Left lung (tissue), 4 donors: ENCODE measurements at regions not wholly inside any gene's neighbourhood (a gene's known extent, or its start where the extent isn't known, plus 50 kb on each side); places are given as distances from the start of the nearest gene placed in this dataset.
A peak's percentile ranks its signal among the peaks of the same experiment; 100 is the strongest.
"Not testable (repeated sequence)": the region's sequence is repeated elsewhere in the genome, so short reads cannot be mapped to it uniquely, and the experiment has no call there.

Source experiments
- ATAC-seq: fragments of 200-7000 bp; cut with Tn5 transposase; one replicate; pipeline ENCODE4 v1.9.1; 2020; ENCODE audit warnings: moderate library complexity
- DNase-seq, 4 donors: peaks; one replicate each; pipeline ENCODE4 v3.0.0-alpha.2; 2013 to 2020
- H3K27ac ChIP-seq, 2 donors: fragments of 200-600 bp; sonication (generic) in 1 of 2; one replicate each; pipeline versions ENCODE4 v1.5.0 to v1.8.0; 2020 to 2021
- H3K27me3 ChIP-seq, 2 donors: fragments of 200-600 bp; sonication (generic) in 1 of 2; one replicate each; pipeline versions ENCODE4 v1.5.0 to v1.8.0; 2020 to 2021
- H3K36me3 ChIP-seq, 2 donors: fragments of 200-600 bp; sonication (generic) in 1 of 2; one replicate each; pipeline versions ENCODE4 v1.5.0 to v1.8.0; 2020 to 2021
- H3K4me1 ChIP-seq, 2 donors: fragments of 200-600 bp; one replicate each; pipeline ENCODE4 v1.8.0; 2021
- H3K4me3 ChIP-seq, 2 donors: fragments of 200-600 bp; sonication (generic) in 1 of 2; one replicate each; pipeline versions ENCODE4 v1.5.0 to v1.8.0; 2020 to 2021; ENCODE audit warnings: mild to moderate bottlenecking in 1 of 2
- H3K9me3 ChIP-seq, 2 donors: fragments of 200-600 bp; sonication (generic) in 1 of 2; one replicate each; pipeline versions ENCODE4 v1.5.0 to v1.8.0; 2020 to 2021
- intact Hi-C, 2 donors: fragments of 100-400 bp; cut with DNase I; formaldehyde crosslinking; loops; one replicate each; pipeline versions ENCODE4 v1.11.2 to v1.14.2; 2022
- TF ChIP-seq, protein P1 (sequence below), 2 donors: fragments of 200-600 bp; sonication (generic) in 1 of 2; IDR thresholded peaks; one replicate each; pipeline versions ENCODE4 v1.5.0 to v1.8.0; 2021; ENCODE audit warnings: antibody characterized with exemption in 2 of 2
- donor health status: DM: no; HTN: yes; CAD: no.
- donor health status: DM: no; HTN: no; CAD: no.

- ATAC-seq (no peak), DNase-seq (no peak)
- no peaks in the 10 kb centered on the region for H3K27me3 ChIP-seq
- H3K4me1 ChIP-seq, result no peaks in the 10 kb centered on the region
- H3K27ac ChIP-seq, result no peak overlapping the region
- intact Hi-C loops, result no loop called here
- H3K9me3 ChIP-seq, result no peaks in the 10 kb centered on the region
- no peaks in the 10 kb centered on the region for H3K36me3 ChIP-seq
- no peak overlapping the region for H3K4me3 ChIP-seq
- TF ChIP-seq, protein P1, sequence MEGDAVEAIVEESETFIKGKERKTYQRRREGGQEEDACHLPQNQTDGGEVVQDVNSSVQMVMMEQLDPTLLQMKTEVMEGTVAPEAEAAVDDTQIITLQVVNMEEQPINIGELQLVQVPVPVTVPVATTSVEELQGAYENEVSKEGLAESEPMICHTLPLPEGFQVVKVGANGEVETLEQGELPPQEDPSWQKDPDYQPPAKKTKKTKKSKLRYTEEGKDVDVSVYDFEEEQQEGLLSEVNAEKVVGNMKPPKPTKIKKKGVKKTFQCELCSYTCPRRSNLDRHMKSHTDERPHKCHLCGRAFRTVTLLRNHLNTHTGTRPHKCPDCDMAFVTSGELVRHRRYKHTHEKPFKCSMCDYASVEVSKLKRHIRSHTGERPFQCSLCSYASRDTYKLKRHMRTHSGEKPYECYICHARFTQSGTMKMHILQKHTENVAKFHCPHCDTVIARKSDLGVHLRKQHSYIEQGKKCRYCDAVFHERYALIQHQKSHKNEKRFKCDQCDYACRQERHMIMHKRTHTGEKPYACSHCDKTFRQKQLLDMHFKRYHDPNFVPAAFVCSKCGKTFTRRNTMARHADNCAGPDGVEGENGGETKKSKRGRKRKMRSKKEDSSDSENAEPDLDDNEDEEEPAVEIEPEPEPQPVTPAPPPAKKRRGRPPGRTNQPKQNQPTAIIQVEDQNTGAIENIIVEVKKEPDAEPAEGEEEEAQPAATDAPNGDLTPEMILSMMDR (IDR thresholded peaks at IDR 0.05), result no peak
Measured at GRCh38 chr11:97912629-97913028, 1108.1 kb upstream of the CNTN5 start.

- H3K27me3 ChIP-seq, H3K36me3 ChIP-seq, H3K27ac ChIP-seq, ATAC-seq, H3K4me1 ChIP-seq, intact Hi-C loops, H3K4me3 ChIP-seq: not testable (repeated sequence)
- DNase-seq, result peak in 1 of 4 donors; percentile 23
- peaks cover 0 to 13% of the 10 kb centered on the region in 2 donors for H3K9me3 ChIP-seq
Measured at GRCh38 chr11:97922933-97923332, 1097.8 kb upstream of the CNTN5 start.

GRCh38 chr11:97934572-97935208 is 1086.1 kb upstream of the CNTN5 start:
- no peak for ATAC-seq

GRCh38 chr11:97937501-97937900 is 1083.2 kb upstream of the CNTN5 start:
- Histone ChIP-seq H3K4me3 (no peak overlapping the region), H3K36me3 (no peaks in the 10 kb centered on the region), H3K27me3 (no peaks in the 10 kb centered on the region), H3K4me1 (no peaks in the 10 kb centered on the region), H3K9me3 (peaks cover 0 to 3% of the 10 kb centered on the region in 2 donors), H3K27ac (no peak overlapping the region)
- intact Hi-C loops, result no loop called here
- DNase-seq, result no peak
- no peak for ATAC-seq
- TF ChIP-seq, protein P1 (IDR thresholded peaks at IDR 0.05), result no peak

More at GRCh38 chr11:97934572-97935208, 1086.1 kb upstream of the CNTN5 start:
- intact Hi-C loops, result no loop called here
- TF ChIP-seq, protein P1 (IDR thresholded peaks at IDR 0.05), result no peak
- no peaks in the 10 kb centered on the region for H3K36me3 ChIP-seq
- no peaks in the 10 kb centered on the region for H3K27me3 ChIP-seq
- no peak overlapping the region for H3K27ac ChIP-seq
- peaks cover 0 to 3% of the 10 kb centered on the region in 2 donors for H3K9me3 ChIP-seq
- no peak for DNase-seq
- H3K4me3 ChIP-seq, result no peak overlapping the region
- no peaks in the 10 kb centered on the region for H3K4me1 ChIP-seq

GRCh38 chr11:97938789-97939188 is 1082.0 kb upstream of the CNTN5 start:
- ATAC-seq (no peak), DNase-seq (no peak)
- H3K27me3 ChIP-seq, result no peaks in the 10 kb centered on the region
- intact Hi-C loops, result no loop called here
- H3K4me1 ChIP-seq, result no peaks in the 10 kb centered on the region
- H3K27ac ChIP-seq, result no peak overlapping the region
- no peaks in the 10 kb centered on the region for H3K36me3 ChIP-seq
- TF ChIP-seq, protein P1 (IDR thresholded peaks at IDR 0.05), result no peak
- H3K9me3 ChIP-seq, result peaks cover 0 to 3% of the 10 kb centered on the region in 2 donors
- H3K4me3 ChIP-seq, result no peak overlapping the region

DNA sequence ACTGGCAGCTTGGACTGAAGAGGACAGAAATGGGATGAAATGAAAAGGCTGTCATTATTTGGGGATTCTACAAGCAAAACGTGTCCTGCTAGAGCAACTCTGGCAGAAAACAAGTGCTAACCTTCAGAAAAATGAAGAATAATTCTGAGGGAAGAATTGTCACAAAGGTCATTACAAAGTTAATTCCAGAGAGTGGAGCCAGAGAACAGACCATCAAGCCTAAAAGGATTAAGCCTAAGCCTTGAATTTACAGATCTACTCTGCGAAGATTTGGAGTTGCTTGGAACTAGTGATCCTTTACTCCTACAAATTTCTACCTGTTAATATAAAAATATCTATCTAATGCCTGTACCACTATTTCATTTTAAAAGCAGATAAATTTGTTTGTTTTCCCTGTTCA is 1077.3 kb upstream of the CNTN5 start:
- DNase-seq (no peak), ATAC-seq (no peak)
- Histone ChIP-seq H3K36me3 (no peaks in the 10 kb centered on the region), H3K4me1 (no peaks in the 10 kb centered on the region), H3K27me3 (no peaks in the 10 kb centered on the region), H3K27ac (no peak overlapping the region), H3K9me3 (peaks cover 0 to 2% of the 10 kb centered on the region in 2 donors), H3K4me3 (no peak overlapping the region)
- TF ChIP-seq, protein P1 (IDR thresholded peaks at IDR 0.05), result no peak
- intact Hi-C loops, result no loop called here
